SK-N-SH treated with all-trans-retinoic acid at 6 μM for 48 hours (cell line): ENCODE measurements at regions not wholly inside any gene's neighbourhood (a gene's known extent, or its start where the extent isn't known, plus 50 kb on each side); places are given as distances from the start of the nearest gene placed in this dataset.

ENCODE experiments used
- ATAC-seq: fragments of 200-7000 bp; cut with Tn5 transposase; 3 replicates; pipeline ENCODE4 v1.9.1; 2020; ENCODE audit warnings: mild to moderate bottlenecking, moderate library complexity
- ARNTL ChIP-seq: fragments of 450-650 bp; formaldehyde crosslinking; IDR thresholded peaks from 2 replicates; pipeline ENCODE4 v1.5.0; 2020; ENCODE audit warnings: low read depth, mild to moderate bottlenecking, moderate library complexity, borderline replicate concordance
- BACH2 ChIP-seq: fragments of 250-450 bp; sonication (Bioruptor Pico); IDR thresholded peaks from 2 replicates; pipeline ENCODE4 v1.9.0; 2021; ENCODE audit warnings: mild to moderate bottlenecking, borderline replicate concordance
- CREB5 ChIP-seq: fragments of 250-450 bp; sonication (Bioruptor Pico); IDR thresholded peaks from 2 replicates; pipeline ENCODE4 v1.5.1; 2020; ENCODE audit warnings: low read depth, mild to moderate bottlenecking, moderate library complexity
- CSDC2 ChIP-seq: fragments of 250-450 bp; sonication (Bioruptor Pico); IDR thresholded peaks from 2 replicates; pipeline ENCODE4 v1.5.0; 2020; ENCODE audit warnings: mild to moderate bottlenecking, moderate library complexity
- ESRRG ChIP-seq: fragments of 250-450 bp; sonication (Bioruptor Pico); IDR thresholded peaks from 2 replicates; pipeline ENCODE4 v1.6.1; 2021; ENCODE audit warnings: mild to moderate bottlenecking
- GLIS3 ChIP-seq: fragments of 250-450 bp; sonication (Bioruptor Pico); IDR thresholded peaks from 2 replicates; pipeline ENCODE4 v1.5.0; 2020; ENCODE audit warnings: mild to moderate bottlenecking, moderate library complexity
- ISL1 ChIP-seq: fragments of 250-450 bp; sonication (Bioruptor Pico); IDR thresholded peaks from 2 replicates; pipeline ENCODE4 v2.1.2; 2022; ENCODE audit warnings: mild to moderate bottlenecking, moderate library complexity
- OSR1 ChIP-seq: fragments of 250-450 bp; sonication (Bioruptor Pico); IDR thresholded peaks from 2 replicates; pipeline ENCODE4 v1.8.0; 2022; ENCODE audit warnings: moderate library complexity, mild to moderate bottlenecking, inconsistent platforms
- POU6F1 ChIP-seq: fragments of 250-450 bp; sonication (Bioruptor Pico); IDR thresholded peaks from 2 replicates; pipeline ENCODE4 v1.8.0; 2021; ENCODE audit warnings: low read depth, mild to moderate bottlenecking, moderate library complexity, borderline replicate concordance
- PPARA ChIP-seq: fragments of 250-450 bp; sonication (Bioruptor Pico); IDR thresholded peaks from 2 replicates; pipeline ENCODE4 v1.5.0; 2020; ENCODE audit warnings: mild to moderate bottlenecking, borderline replicate concordance
- RARB ChIP-seq: fragments of 250-450 bp; sonication (Bioruptor Pico); IDR thresholded peaks from 2 replicates; pipeline ENCODE4 v1.8.0; 2021; ENCODE audit warnings: mild to moderate bottlenecking, moderate library complexity
- SNAI2 ChIP-seq: fragments of 250-450 bp; sonication (Bioruptor Pico); IDR thresholded peaks from 2 replicates; pipeline ENCODE4 v1.5.0; 2020; ENCODE audit warnings: mild to moderate bottlenecking, moderate library complexity
- TCF4 ChIP-seq: fragments of 250-450 bp; sonication (Bioruptor Pico); IDR thresholded peaks from 2 replicates; pipeline ENCODE4 v1.8.0; 2021; ENCODE audit warnings: mild to moderate bottlenecking, moderate library complexity, borderline replicate concordance
- TOX ChIP-seq: fragments of 250-450 bp; sonication (Bioruptor Pico); IDR thresholded peaks from 2 replicates; pipeline ENCODE4 v1.8.0; 2021; ENCODE audit warnings: mild to moderate bottlenecking, moderate library complexity, borderline replicate concordance
- TSHZ2 ChIP-seq: fragments of 250-450 bp; sonication (Bioruptor Pico); IDR thresholded peaks from 2 replicates; pipeline ENCODE4 v1.5.0; 2020; ENCODE audit warnings: mild to moderate bottlenecking, moderate library complexity
- ZC3H10 ChIP-seq: fragments of 250-450 bp; sonication (Bioruptor Pico); IDR thresholded peaks from 2 replicates; pipeline ENCODE4 v1.5.1; 2021; ENCODE audit warnings: mild to moderate bottlenecking, moderate library complexity
- ZFP3 ChIP-seq: fragments of 250-450 bp; sonication (Bioruptor Pico); IDR thresholded peaks from 2 replicates; pipeline ENCODE4 v1.5.0; 2020; ENCODE audit warnings: mild to moderate bottlenecking, moderate library complexity
- ZFP30 ChIP-seq: fragments of 450-650 bp; formaldehyde crosslinking; IDR thresholded peaks from 2 replicates; pipeline ENCODE4 v1.5.0; 2022; ENCODE audit warnings: mild to moderate bottlenecking, moderate library complexity
- ZNF565 ChIP-seq: fragments of 450-650 bp; formaldehyde crosslinking; conservative IDR thresholded peaks from 2 replicates; pipeline ENCODE4 v1.5.0; 2020; ENCODE audit warnings: low read depth, mild to moderate bottlenecking, moderate library complexity
- ZNF70 ChIP-seq: fragments of 450-650 bp; formaldehyde crosslinking; IDR thresholded peaks from 2 replicates; pipeline ENCODE4 v1.5.0; 2020; ENCODE audit warnings: mild to moderate bottlenecking, moderate library complexity
- ZNF8 ChIP-seq: fragments of 450-650 bp; formaldehyde crosslinking; IDR thresholded peaks from 2 replicates; pipeline ENCODE4 v1.5.0; 2020; ENCODE audit warnings: mild to moderate bottlenecking, moderate library complexity
- TF ChIP-seq, protein P1 (sequence below): fragments of 250-450 bp; sonication (Bioruptor Pico); IDR thresholded peaks from 2 replicates; pipeline ENCODE4 v1.5.1; 2021; ENCODE audit warnings: mild to moderate bottlenecking, moderate library complexity

GRCh38 chr3:80668600-80669294 lies 900.9 kb upstream of the ROBO1 start (continued):
- no peak for TF ChIP-seq TSHZ2 (CRISPR knock-in tag)
- no peak for TF ChIP-seq ARNTL (CRISPR knock-in tag)

DNA sequence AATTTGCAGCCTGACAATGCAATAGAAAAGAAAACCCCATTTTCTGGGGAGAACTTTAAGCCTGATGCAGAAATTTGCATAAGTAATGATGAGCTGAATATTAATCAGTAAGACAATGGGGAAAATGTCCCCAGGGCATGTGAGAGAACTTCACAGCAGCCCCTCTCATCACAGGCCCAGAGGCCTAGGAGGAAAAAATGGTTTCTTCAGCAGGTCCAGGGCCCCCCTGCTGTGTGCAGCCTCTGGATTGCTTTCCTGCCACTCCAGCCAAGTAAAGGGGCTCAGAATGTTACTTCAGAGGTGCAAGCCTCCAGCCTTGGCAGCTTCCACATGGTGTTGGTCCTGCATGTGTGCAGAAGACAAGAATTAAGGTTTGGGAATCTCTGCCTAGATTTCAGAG lies 900.3 kb upstream of the ROBO1 start:
- TF ChIP-seq RARB (no peak), ZNF8 (CRISPR knock-in tag) (no peak), CREB5 (CRISPR knock-in tag) (no peak), ZNF70 (CRISPR knock-in tag) (no peak), ZC3H10 (CRISPR knock-in tag) (no peak), ZFP3 (no peak), OSR1 (CRISPR knock-in tag) (no peak), PPARA (CRISPR knock-in tag) (no peak), BACH2 (CRISPR knock-in tag) (no peak), TCF4 (CRISPR knock-in tag) (no peak), SNAI2 (CRISPR knock-in tag) (no peak), ESRRG (no peak), ZNF565 (no peak), GLIS3 (CRISPR knock-in tag) (no peak), ARNTL (CRISPR knock-in tag) (no peak)
- no peak for ATAC-seq

- no peak for ATAC-seq
- TF ChIP-seq, protein P1, sequence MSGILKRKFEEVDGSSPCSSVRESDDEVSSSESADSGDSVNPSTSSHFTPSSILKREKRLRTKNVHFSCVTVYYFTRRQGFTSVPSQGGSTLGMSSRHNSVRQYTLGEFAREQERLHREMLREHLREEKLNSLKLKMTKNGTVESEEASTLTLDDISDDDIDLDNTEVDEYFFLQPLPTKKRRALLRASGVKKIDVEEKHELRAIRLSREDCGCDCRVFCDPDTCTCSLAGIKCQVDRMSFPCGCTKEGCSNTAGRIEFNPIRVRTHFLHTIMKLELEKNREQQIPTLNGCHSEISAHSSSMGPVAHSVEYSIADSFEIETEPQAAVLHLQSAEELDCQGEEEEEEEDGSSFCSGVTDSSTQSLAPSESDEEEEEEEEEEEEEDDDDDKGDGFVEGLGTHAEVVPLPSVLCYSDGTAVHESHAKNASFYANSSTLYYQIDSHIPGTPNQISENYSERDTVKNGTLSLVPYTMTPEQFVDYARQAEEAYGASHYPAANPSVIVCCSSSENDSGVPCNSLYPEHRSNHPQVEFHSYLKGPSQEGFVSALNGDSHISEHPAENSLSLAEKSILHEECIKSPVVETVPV: no peak
- TF ChIP-seq TOX (CRISPR knock-in tag) (no peak), OSR1 (CRISPR knock-in tag) (no peak), RARB (no peak), CSDC2 (CRISPR knock-in tag) (no peak), TSHZ2 (CRISPR knock-in tag) (no peak), ZC3H10 (CRISPR knock-in tag) (no peak), ESRRG (no peak), SNAI2 (CRISPR knock-in tag) (no peak), ISL1 (CRISPR knock-in tag) (no peak), ZNF565 (no peak), ZNF8 (CRISPR knock-in tag) (no peak), GLIS3 (CRISPR knock-in tag) (no peak), TCF4 (CRISPR knock-in tag) (no peak)
Observed at GRCh38 chr3:80663426-80663825, 895.6 kb upstream of the ROBO1 start.

DNA sequence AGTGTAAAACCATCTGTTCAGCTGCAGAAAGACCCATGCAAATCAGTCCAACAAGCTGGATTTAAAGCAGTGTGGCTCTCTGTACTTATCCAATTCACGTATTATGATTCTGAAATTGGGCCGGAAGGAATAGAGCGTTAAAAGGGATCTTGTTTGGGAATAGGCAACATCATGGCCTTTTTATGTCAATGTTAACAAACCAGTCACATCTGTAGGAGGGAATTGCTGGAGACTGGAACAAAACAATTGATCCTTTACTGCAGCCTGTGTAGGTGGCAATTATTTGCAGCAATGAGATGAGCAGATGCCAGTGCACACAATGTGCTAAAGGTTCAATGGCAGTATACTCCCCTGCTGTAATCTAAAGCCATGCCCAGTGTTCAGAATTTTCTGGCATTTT lies 887.4 kb upstream of the ROBO1 start:
- TF ChIP-seq ARNTL (CRISPR knock-in tag): no peak
- TF ChIP-seq ZFP3: no peak
- TF ChIP-seq CREB5 (CRISPR knock-in tag): no peak
- no peak for TF ChIP-seq PPARA (CRISPR knock-in tag)
- TF ChIP-seq ZNF8 (CRISPR knock-in tag): no peak
- no peak for TF ChIP-seq ZFP30 (CRISPR knock-in tag)
- TF ChIP-seq POU6F1: no peak
- TF ChIP-seq TOX (CRISPR knock-in tag): no peak
- TF ChIP-seq, protein P1: no peak
- no peak for ATAC-seq
